Loucy (cell line): ENCODE measurements at regions not wholly inside any gene's neighbourhood (a gene's known extent, or its start where the extent isn't known, plus 50 kb on each side); places are given as distances from the start of the nearest gene placed in this dataset.

Experiments
- H2AFZ ChIP-seq: fragments of 200-600 bp; sonication (generic); 2 replicates; pipeline ENCODE4 v1.6.0; 2016; ENCODE audit warnings: antibody characterized with exemption, mild to moderate bottlenecking, low read length, moderate library complexity
- H3F3A ChIP-seq: fragments of 200-600 bp; 2 replicates; pipeline ENCODE4 v1.6.0; 2016; ENCODE audit warnings: antibody characterized with exemption, low read depth, mild to moderate bottlenecking
- H3K27me3 ChIP-seq: fragments of 200-600 bp; sonication (generic); 2 replicates; pipeline ENCODE4 v1.6.1; 2014; ENCODE audit warnings: low read length, mild to moderate bottlenecking; ENCODE audit not compliant: insufficient read depth, poor library complexity, severe bottlenecking
- H3K36me3 ChIP-seq: fragments of 200-600 bp; sonication (generic); 2 replicates; pipeline ENCODE4 v1.6.1; 2016; ENCODE audit warnings: low read length; ENCODE audit not compliant: insufficient read depth
- H3K4me1 ChIP-seq: fragments of 200-600 bp; sonication (generic); 2 replicates; pipeline ENCODE4 v1.5.1; 2014; ENCODE audit warnings: low read length, mild to moderate bottlenecking; ENCODE audit not compliant: insufficient read depth, poor library complexity, severe bottlenecking
- H3K4me2 ChIP-seq: fragments of 200-600 bp; sonication (generic); 2 replicates; pipeline ENCODE4 v1.6.0; 2014; ENCODE audit warnings: antibody characterized with exemption, low read length, low read depth, mild to moderate bottlenecking; ENCODE audit not compliant: poor library complexity, severe bottlenecking
- H3K4me3 ChIP-seq: fragments of 200-600 bp; sonication (generic); 2 replicates; pipeline ENCODE4 v1.5.1; 2014; ENCODE audit warnings: low read length, mild to moderate bottlenecking, mixed read lengths; ENCODE audit not compliant: poor library complexity, severe bottlenecking
- H3K79me2 ChIP-seq: fragments of 200-600 bp; sonication (generic); 2 replicates; pipeline ENCODE4 v1.6.1; 2014; ENCODE audit warnings: low read length; ENCODE audit not compliant: insufficient read depth
- H3K9ac ChIP-seq: fragments of 200-600 bp; sonication (generic); 2 replicates; pipeline ENCODE4 v1.6.0; 2014; ENCODE audit warnings: mild to moderate bottlenecking, low read depth, low read length, moderate library complexity; ENCODE audit not compliant: poor library complexity, severe bottlenecking
- H3K9me2 ChIP-seq: fragments of 200-600 bp; sonication (generic); replicated peaks from 2 replicates; pipeline ENCODE4 v1.6.1; 2016; ENCODE audit warnings: low read depth, low read length, mixed read lengths
- H3K9me3 ChIP-seq: fragments of 200-600 bp; sonication (generic); 2 replicates; pipeline ENCODE4 v1.6.1; 2014; ENCODE audit warnings: mild to moderate bottlenecking, antibody characterized with exemption, low read length, low read depth; ENCODE audit not compliant: insufficient read depth
- H4K20me1 ChIP-seq: fragments of 200-600 bp; sonication (generic); 2 replicates; pipeline ENCODE4 v1.6.0; 2014; ENCODE audit warnings: antibody characterized with exemption, low read length, mild to moderate bottlenecking; ENCODE audit not compliant: insufficient read depth, poor library complexity, severe bottlenecking
- EZH2phosphoT487 ChIP-seq: fragments of 200-600 bp; IDR thresholded peaks from 2 replicates; pipeline ENCODE4 v1.6.1; 2018; ENCODE audit warnings: antibody characterized with exemption, mild to moderate bottlenecking, moderate library complexity, borderline replicate concordance
- TF ChIP-seq, protein P1 (sequence below): fragments of 200-600 bp; sonication (generic); conservative IDR thresholded peaks from 2 replicates; pipeline ENCODE4 v1.5.1; 2014; ENCODE audit warnings: mild to moderate bottlenecking, antibody characterized with exemption, low read length

- Histone ChIP-seq H3K27me3 (no peaks in the 10 kb centered on the region), H3K9me3 (no peaks in the 10 kb centered on the region), H3K4me3 (no peak overlapping the region), H3K4me2 (no peak overlapping the region), H3F3A (no peaks in the 10 kb centered on the region), H3K36me3 (no peaks in the 10 kb centered on the region), H2AFZ (no peak overlapping the region), H3K9ac (no peak overlapping the region), H4K20me1 (no peaks in the 10 kb centered on the region), H3K9me2 (no peaks in the 10 kb centered on the region), H3K4me1 (no peaks in the 10 kb centered on the region), H3K79me2 (no peaks in the 10 kb centered on the region)
- TF ChIP-seq, protein P1, sequence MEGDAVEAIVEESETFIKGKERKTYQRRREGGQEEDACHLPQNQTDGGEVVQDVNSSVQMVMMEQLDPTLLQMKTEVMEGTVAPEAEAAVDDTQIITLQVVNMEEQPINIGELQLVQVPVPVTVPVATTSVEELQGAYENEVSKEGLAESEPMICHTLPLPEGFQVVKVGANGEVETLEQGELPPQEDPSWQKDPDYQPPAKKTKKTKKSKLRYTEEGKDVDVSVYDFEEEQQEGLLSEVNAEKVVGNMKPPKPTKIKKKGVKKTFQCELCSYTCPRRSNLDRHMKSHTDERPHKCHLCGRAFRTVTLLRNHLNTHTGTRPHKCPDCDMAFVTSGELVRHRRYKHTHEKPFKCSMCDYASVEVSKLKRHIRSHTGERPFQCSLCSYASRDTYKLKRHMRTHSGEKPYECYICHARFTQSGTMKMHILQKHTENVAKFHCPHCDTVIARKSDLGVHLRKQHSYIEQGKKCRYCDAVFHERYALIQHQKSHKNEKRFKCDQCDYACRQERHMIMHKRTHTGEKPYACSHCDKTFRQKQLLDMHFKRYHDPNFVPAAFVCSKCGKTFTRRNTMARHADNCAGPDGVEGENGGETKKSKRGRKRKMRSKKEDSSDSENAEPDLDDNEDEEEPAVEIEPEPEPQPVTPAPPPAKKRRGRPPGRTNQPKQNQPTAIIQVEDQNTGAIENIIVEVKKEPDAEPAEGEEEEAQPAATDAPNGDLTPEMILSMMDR = no peak
- no peak for TF ChIP-seq EZH2phosphoT487
Measured at GRCh38 chr2:15855766-15856260, 84.5 kb upstream of the MYCN start.

GRCh38 chr2:15856318-15856717 is 84.0 kb upstream of the MYCN start:
- no peaks in the 10 kb centered on the region for H3K79me2 ChIP-seq
- H3F3A ChIP-seq = no peaks in the 10 kb centered on the region
- H4K20me1 ChIP-seq = no peaks in the 10 kb centered on the region
- H3K9ac ChIP-seq = no peak overlapping the region
- no peak overlapping the region for H2AFZ ChIP-seq
- TF ChIP-seq EZH2phosphoT487 = no peak
- TF ChIP-seq, protein P1 = no peak
- H3K9me2 ChIP-seq = no peaks in the 10 kb centered on the region
- H3K4me2 ChIP-seq = no peak overlapping the region
- H3K4me1 ChIP-seq = no peaks in the 10 kb centered on the region
- H3K9me3 ChIP-seq = no peaks in the 10 kb centered on the region
- no peak overlapping the region for H3K4me3 ChIP-seq
- H3K27me3 ChIP-seq = no peaks in the 10 kb centered on the region
- H3K36me3 ChIP-seq = no peaks in the 10 kb centered on the region

GRCh38 chr2:15858466-15858865 is 81.9 kb upstream of the MYCN start:
- no peak overlapping the region for H3K9ac ChIP-seq
- H4K20me1 ChIP-seq = no peaks in the 10 kb centered on the region
- H3K4me2 ChIP-seq = no peak overlapping the region
- no peaks in the 10 kb centered on the region for H3K9me2 ChIP-seq
- H3K4me1 ChIP-seq = no peaks in the 10 kb centered on the region
- H3K27me3 ChIP-seq = no peaks in the 10 kb centered on the region
- H3K4me3 ChIP-seq = no peak overlapping the region
- no peaks in the 10 kb centered on the region for H3K79me2 ChIP-seq
- TF ChIP-seq, protein P1 = no peak
- TF ChIP-seq EZH2phosphoT487 = no peak
- H3K9me3 ChIP-seq = no peaks in the 10 kb centered on the region
- no peak overlapping the region for H2AFZ ChIP-seq
- no peaks in the 10 kb centered on the region for H3K36me3 ChIP-seq
- H3F3A ChIP-seq = no peaks in the 10 kb centered on the region
